ENCODE measurements at regions not wholly inside any gene's neighbourhood (a gene's known extent, or its start where the extent isn't known, plus 50 kb on each side); places are given as distances from the start of the nearest gene placed in this dataset.
"Not testable (repeated sequence)": the region's sequence is repeated elsewhere in the genome, so short reads cannot be mapped to it uniquely, and the experiment has no call there.

- 63% methylated on average over 7 of the region's 7 CpGs for WGBS (ENCODE audit: low lambda C conversion rate)
- no peaks in the 10 kb centered on the region; a peak in 1 of 4 replicates for H3K4me1 ChIP-seq (ENCODE audit: control insufficient read depth in 1 of 2, insufficient read depth in 2 of 2, low read depth in 1 of 2, low read length in 1 of 2)
- no peaks in the 10 kb centered on the region for H3K9me3 ChIP-seq
- no peak overlapping the region for H3K4me2 ChIP-seq
- no peaks in the 10 kb centered on the region for H3K36me3 ChIP-seq (replicated peaks in 1 of 2; ENCODE audit: control insufficient read depth in 1 of 2, insufficient read depth in 2 of 2, low read length in 1 of 2)
- DNase-seq: no peak
- POLR2A ChIA-PET: no interaction called here
- no peak overlapping the region for H2AFZ ChIP-seq (ENCODE audit: low read depth)
- no peak overlapping the region for H3K4me3 ChIP-seq (ENCODE audit: low read depth in 2 of 2, low read length in 1 of 2)
- no peaks in the 10 kb centered on the region for H3K9me2 ChIP-seq
- TF ChIP-seq RCOR1 (IDR thresholded peaks at IDR 0.05; ENCODE audit: low read length) (no peak), FOXM1 (IDR thresholded peaks at IDR 0.05; ENCODE audit: low read depth) (no peak), MEF2A (IDR thresholded peaks at IDR 0.05; ENCODE audit: borderline replicate concordance, low read depth) (no peak), USF2 (IDR thresholded peaks at IDR 0.05; ENCODE audit: borderline replicate concordance, low read depth, low read length) (no peak), FOXJ3 (CRISPR knock-in tag; IDR thresholded peaks at IDR 0.05) (no peak), YY1 (IDR thresholded peaks at IDR 0.05; ENCODE audit: low read depth) (no peak), GATA2 (CRISPR knock-in tag; IDR thresholded peaks at IDR 0.05) (no peak), NRF1 (IDR thresholded peaks at IDR 0.05; ENCODE audit: low read depth, low read length) (no peak), EZH2phosphoT487 (IDR thresholded peaks at IDR 0.05; ENCODE audit: borderline replicate concordance, low read depth) (no peak), RXRA (IDR thresholded peaks at IDR 0.05; ENCODE audit: borderline replicate concordance, low read depth) (no peak)
- TF ChIP-seq, protein P1, sequence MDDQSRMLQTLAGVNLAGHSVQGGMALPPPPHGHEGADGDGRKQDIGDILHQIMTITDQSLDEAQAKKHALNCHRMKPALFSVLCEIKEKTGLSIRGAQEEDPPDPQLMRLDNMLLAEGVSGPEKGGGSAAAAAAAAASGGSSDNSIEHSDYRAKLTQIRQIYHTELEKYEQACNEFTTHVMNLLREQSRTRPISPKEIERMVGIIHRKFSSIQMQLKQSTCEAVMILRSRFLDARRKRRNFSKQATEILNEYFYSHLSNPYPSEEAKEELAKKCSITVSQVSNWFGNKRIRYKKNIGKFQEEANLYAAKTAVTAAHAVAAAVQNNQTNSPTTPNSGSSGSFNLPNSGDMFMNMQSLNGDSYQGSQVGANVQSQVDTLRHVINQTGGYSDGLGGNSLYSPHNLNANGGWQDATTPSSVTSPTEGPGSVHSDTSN (IDR thresholded peaks at IDR 0.05): no peak
- H3K27ac ChIP-seq (ENCODE audit: low read depth in 2 of 2, low read length in 1 of 2): no peak overlapping the region
- no peak overlapping the region for H3K9ac ChIP-seq
- no peaks in the 10 kb centered on the region for H3K27me3 ChIP-seq (ENCODE audit: insufficient read depth)
- no peaks in the 10 kb centered on the region for H3K79me2 ChIP-seq (ENCODE audit: insufficient read depth)
- H4K20me1 ChIP-seq (ENCODE audit: insufficient read depth): no peaks in the 10 kb centered on the region
- CTCF ChIA-PET: no interaction called here
- no peaks in the 10 kb centered on the region for H3F3A ChIP-seq (replicated peaks; ENCODE audit: insufficient read depth)
These were observed 239.0 kb downstream of the TOMM20 start for GRCh38 chr1:234889643-234890042.

DNA sequence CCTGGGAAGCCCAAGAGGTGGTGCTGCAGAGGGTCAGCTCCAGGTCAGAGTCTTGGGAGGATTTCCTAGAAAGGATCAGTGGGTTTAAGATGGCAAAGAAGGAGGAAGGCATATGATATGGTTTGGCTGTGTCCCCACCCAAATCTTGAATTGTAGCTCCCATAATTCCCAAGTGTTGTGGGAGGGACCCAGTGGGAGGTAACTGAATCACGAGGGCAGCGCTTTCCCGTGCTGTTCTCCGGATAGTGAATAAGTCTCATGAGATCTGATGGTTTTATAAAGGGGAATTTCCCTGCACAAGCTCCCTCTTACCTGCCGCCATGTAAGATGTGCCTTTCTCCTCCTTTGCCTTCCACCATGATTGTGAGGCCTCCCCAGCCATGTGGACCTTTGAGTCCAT is 240.4 kb downstream of the TOMM20 start:
- CTCF ChIA-PET: interaction anchor here (0.8 kb wide), 1 partner anchor 11 kb away, joined by 4 read pairs; no protein-coding TSS in a partner anchor
- WGBS (ENCODE audit: low lambda C conversion rate): 91% methylated on average over 5 of the region's 5 CpGs
- H3K36me3 ChIP-seq (replicated peaks in 1 of 2; ENCODE audit: control insufficient read depth in 1 of 2, insufficient read depth in 2 of 2, low read length in 1 of 2); H3K4me1 ChIP-seq (ENCODE audit: control insufficient read depth in 1 of 2, insufficient read depth in 2 of 2, low read depth in 1 of 2, low read length in 1 of 2); H3K79me2 ChIP-seq (ENCODE audit: insufficient read depth); H4K20me1 ChIP-seq (ENCODE audit: insufficient read depth); DNase-seq; H3K27ac ChIP-seq (ENCODE audit: low read depth in 2 of 2, low read length in 1 of 2); H3K4me3 ChIP-seq (ENCODE audit: low read depth in 2 of 2, low read length in 1 of 2); H3K27me3 ChIP-seq (ENCODE audit: insufficient read depth); H2AFZ ChIP-seq (ENCODE audit: low read depth); H3K9me2 ChIP-seq; POLR2A ChIA-PET; H3K9ac ChIP-seq; H3F3A ChIP-seq (replicated peaks; ENCODE audit: insufficient read depth); H3K4me2 ChIP-seq; H3K9me3 ChIP-seq: not testable (repeated sequence)

Measured in SK-N-SH (cell line).